ENCODE measurements at regions not wholly inside any gene's neighbourhood (a gene's known extent, or its start where the extent isn't known, plus 50 kb on each side); places are given as distances from the start of the nearest gene placed in this dataset.

DNA sequence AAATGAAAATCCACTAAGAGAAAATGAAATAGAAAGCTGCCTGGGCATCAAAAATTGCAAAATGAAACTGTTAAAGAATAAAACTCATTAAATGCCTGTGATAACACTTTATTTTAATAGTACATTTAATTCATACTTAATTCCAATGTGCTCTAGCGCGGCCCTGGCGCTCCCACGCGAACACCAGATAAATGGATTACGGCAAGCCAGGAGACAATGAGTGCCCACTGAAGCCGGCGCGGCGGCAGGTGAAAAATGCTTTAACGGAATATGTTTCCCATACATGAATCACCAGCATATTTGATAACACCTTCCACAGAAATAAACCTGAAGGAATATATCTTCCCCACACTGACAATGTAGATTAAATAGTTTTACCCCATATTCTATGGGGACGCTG, 245.5 kb downstream of the RBFOX3 start:
- no peak for DNase-seq
- no peaks in the 10 kb centered on the region for H3K4me1 ChIP-seq
- intact Hi-C loops (cut with DNase I) = no loop called here

DNA sequence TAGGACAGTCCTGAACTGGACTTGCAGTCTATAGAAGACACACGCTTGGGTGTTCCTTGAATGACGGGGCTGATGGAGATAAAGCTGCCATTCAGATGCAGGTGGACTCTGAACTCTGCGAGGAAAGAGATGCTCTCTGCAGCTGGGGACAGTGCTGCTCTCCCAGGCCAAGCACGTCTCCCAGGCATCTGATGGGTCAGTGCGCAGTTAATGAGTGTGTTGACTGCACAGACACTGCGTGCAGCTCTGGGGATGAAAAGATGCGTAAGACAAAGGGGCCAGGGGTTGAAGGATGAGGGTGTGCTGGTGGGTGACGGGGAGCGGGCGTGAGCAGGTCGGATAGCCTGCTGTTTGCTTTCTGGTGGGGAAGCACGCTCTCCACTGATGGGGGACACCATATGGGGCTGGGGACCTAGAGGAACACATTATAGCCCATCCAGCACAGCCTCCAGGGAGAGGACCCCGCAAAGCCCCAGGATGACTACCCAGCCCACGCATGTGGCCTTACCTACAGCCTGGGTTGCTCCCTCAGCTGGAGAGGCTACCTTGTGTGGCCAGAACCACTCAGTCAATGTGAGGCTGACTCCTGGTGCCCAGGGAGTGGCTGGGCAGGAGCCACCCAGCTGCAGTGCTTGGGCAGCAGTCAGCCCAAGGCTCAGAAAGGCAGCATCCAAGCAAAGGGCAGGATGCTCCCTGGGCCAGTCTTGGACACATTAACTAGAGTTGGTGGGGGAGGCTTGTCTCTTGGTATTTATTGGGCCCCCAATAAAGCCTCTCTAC, 246.3 kb downstream of the RBFOX3 start:
- H3K27me3 ChIP-seq (ENCODE audit: low read depth) = peaks cover 58% of the 10 kb centered on the region

More for the DNA sequence above, 245.5 kb downstream of the RBFOX3 start:
- Histone ChIP-seq H3K4me3 (no peak overlapping the region), H3K27me3 (ENCODE audit: low read depth) (peaks cover 54% of the 10 kb centered on the region), H3K27ac (no peak overlapping the region), H3K9me3 (no peaks in the 10 kb centered on the region), H3K36me3 (no peaks in the 10 kb centered on the region)
- no peak for ATAC-seq
- TF ChIP-seq, protein P1, sequence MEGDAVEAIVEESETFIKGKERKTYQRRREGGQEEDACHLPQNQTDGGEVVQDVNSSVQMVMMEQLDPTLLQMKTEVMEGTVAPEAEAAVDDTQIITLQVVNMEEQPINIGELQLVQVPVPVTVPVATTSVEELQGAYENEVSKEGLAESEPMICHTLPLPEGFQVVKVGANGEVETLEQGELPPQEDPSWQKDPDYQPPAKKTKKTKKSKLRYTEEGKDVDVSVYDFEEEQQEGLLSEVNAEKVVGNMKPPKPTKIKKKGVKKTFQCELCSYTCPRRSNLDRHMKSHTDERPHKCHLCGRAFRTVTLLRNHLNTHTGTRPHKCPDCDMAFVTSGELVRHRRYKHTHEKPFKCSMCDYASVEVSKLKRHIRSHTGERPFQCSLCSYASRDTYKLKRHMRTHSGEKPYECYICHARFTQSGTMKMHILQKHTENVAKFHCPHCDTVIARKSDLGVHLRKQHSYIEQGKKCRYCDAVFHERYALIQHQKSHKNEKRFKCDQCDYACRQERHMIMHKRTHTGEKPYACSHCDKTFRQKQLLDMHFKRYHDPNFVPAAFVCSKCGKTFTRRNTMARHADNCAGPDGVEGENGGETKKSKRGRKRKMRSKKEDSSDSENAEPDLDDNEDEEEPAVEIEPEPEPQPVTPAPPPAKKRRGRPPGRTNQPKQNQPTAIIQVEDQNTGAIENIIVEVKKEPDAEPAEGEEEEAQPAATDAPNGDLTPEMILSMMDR (IDR thresholded peaks at IDR 0.05) = no peak

DNA sequence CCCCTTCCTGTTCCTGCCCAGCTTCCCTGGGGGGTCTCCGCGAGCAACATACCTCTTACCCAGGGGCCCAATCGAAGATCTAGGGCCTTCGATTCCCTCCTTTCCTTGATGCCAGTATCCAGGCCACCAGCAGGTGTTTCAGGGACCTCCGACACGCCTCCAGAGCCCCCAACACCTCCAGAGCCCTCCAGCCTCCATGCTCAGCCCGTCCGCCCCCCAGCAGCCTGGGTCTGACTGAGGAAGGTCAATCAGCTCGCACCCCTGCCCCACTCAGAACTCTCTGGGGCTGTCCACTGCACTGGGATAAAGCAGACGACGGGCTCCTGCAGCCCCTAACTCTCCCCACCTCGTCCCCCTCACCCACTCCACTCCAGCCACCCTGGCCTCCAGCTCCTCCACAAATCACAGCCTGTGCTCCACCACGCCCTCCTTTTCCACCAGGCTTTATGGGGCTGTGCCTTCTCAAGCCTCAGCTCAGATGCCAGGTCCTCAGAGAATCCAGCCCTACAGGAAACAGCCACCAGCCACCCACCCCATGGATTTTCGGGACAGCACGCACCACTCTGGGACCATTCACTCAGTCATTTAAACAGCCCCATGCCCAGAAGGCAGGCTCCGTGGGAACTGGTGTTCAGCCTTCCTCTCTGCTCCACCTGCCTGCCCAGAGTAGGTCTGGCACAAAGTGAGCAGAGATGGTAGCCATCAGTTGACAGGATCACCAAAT, 247.1 kb downstream of the RBFOX3 start:
- TF ChIP-seq, protein P1 (IDR thresholded peaks at IDR 0.05) = no peak
- DNase-seq = peak; percentile 25
- H3K4me1 ChIP-seq = no peaks in the 10 kb centered on the region

More for the DNA sequence above, 246.3 kb downstream of the RBFOX3 start:
- H3K9me3 ChIP-seq = no peaks in the 10 kb centered on the region
- H3K4me1 ChIP-seq = no peaks in the 10 kb centered on the region
- no peaks in the 10 kb centered on the region for H3K36me3 ChIP-seq
- TF ChIP-seq, protein P1 (IDR thresholded peaks at IDR 0.05) = no peak
- H3K27ac ChIP-seq = no peak overlapping the region
- DNase-seq = no peak
- intact Hi-C loops (cut with DNase I) = no loop called here
- H3K4me3 ChIP-seq = no peak overlapping the region
- no peak for ATAC-seq

DNA sequence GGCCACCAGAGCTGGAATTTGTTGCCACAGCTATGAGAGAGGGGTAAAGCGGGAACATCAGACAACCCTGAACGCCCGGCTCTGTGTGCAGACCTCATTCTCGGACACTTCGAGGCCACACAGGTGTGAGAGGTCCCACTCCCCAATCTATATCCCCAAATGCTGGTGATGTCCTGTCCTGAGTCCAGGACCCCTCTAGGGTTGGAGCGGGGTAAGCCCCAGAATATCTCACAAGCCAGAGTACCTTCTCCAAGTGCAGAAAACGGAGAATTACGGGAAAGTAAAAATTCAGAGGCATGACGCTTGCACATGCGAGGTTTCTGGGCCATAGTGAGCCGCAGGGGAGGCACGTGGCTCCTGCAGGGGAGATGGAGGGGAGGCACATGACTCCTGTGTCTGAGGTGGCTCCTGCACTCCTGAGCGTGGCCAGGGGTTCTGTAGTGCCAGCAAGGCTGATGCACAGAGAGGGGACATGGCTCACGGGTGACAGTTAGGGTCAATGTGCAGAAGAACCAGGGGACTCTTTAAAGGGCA, 248.0 kb downstream of the RBFOX3 start:
- Histone ChIP-seq H3K9me3 (no peaks in the 10 kb centered on the region), H3K4me3 (no peak overlapping the region), H3K4me1 (no peaks in the 10 kb centered on the region), H3K27ac (no peak overlapping the region), H3K27me3 (ENCODE audit: low read depth) (peaks cover 48% of the 10 kb centered on the region), H3K36me3 (no peaks in the 10 kb centered on the region)
- DNase-seq (peak; percentile 1), ATAC-seq (no peak)
- TF ChIP-seq, protein P1 (IDR thresholded peaks at IDR 0.05) = no peak
- intact Hi-C loops (cut with DNase I) = no loop called here

More for the DNA sequence above, 247.1 kb downstream of the RBFOX3 start:
- Histone ChIP-seq H3K4me3 (no peak overlapping the region), H3K27ac (no peak overlapping the region), H3K36me3 (no peaks in the 10 kb centered on the region), H3K27me3 (ENCODE audit: low read depth) (peaks cover 51% of the 10 kb centered on the region), H3K9me3 (no peaks in the 10 kb centered on the region)
- ATAC-seq = no peak
- intact Hi-C loops (cut with DNase I) = no loop called here

DNA sequence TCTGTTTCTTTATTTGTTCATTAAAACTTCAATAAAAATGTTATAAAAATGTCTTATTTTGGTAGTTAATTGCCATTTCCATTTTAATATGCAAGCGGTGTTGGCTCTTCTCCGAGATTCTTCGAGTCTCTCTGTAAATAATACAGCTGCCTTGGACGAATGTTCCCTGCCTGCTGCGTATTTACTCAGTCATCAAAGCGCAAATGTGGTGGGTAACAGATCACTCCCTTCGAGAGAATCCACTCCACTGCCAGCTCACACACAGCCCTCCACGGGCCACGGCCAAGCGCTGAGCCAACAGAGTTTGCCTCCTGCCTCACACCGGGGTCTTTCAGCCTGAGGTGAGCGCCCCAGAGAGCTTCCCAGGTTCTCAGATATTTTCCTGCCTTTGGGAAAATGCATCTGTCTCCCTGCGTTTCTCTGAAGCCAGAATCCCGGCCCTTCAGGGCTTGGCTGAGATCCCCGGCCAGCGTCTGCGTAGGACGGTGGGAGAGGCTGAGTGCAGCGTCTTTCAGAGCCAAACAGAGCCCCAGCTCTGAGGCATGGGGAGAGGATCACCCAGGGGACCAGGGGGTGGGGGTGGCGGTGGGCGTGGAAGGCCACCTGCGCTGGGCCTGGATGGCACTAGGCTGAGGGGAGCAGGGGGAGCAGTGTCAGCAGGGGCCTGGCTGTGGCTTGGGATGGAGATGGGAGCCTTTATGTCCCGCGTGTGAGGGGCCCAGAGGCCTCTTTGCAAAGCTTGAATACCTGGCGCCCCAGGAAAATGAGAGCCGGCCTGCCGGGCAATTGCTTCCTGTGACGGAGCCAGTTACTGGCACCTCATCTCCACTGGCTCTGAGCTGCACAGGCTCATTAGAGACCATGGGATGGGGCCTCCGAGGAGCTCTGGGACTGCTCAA, 248.7 kb downstream of the RBFOX3 start:
- peaks cover 43% of the 10 kb centered on the region for H3K27me3 ChIP-seq (ENCODE audit: low read depth)
- H3K9me3 ChIP-seq = no peaks in the 10 kb centered on the region
- intact Hi-C loops (cut with DNase I) = no loop called here
- H3K4me3 ChIP-seq = no peak overlapping the region
- H3K36me3 ChIP-seq = no peaks in the 10 kb centered on the region
- DNase-seq (no peak), ATAC-seq (no peak)
- no peak overlapping the region for H3K27ac ChIP-seq
- H3K4me1 ChIP-seq = no peaks in the 10 kb centered on the region
- TF ChIP-seq, protein P1 (IDR thresholded peaks at IDR 0.05) = no peak

Data from lower lobe of right lung (tissue), 2 donors.